HG03378 (cell line): ENCODE measurements at regions not wholly inside any gene's neighbourhood (a gene's known extent, or its start where the extent isn't known, plus 50 kb on each side); places are given as distances from the start of the nearest gene placed in this dataset.
"Not testable (repeated sequence)": the region's sequence is repeated elsewhere in the genome, so short reads cannot be mapped to it uniquely, and the experiment has no call there.

Experiments
- ATAC-seq: cut with Tn5 transposase; IDR thresholded peaks from one replicate; pipeline ENCODE4 v1.9.1; 2021; ENCODE audit warnings: mild to moderate bottlenecking, moderate library complexity; ENCODE audit not compliant: unreplicated experiment

- ATAC-seq: not testable (repeated sequence)
These were observed 459.0 kb upstream of the HTR1E start for GRCh38 chr6:86478316-86478715.

- no peak for ATAC-seq
These were observed 459.7 kb upstream of the HTR1E start for GRCh38 chr6:86477500-86478148.

DNA sequence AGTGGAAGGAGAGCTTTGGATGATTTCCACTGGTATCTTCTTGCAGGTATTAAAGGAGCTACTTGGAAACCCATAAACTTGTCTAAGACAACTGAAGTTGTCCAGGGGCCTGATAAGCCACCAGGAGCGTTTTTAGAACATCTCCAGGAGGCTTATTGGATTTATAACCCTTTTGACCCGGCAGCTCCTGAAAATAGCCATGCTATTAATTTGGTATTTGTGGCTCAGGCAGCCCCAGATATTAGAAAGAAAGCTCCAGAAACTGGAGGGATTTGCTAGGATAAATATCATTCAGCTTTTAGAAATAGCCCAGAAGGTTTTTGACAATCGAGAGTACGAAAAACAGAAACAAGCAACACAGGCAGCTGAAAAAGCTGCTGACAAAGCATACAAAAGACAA lies 461.0 kb upstream of the HTR1E start:
- no peak for ATAC-seq

- no peak for ATAC-seq
These were observed 463.2 kb upstream of the HTR1E start for GRCh38 chr6:86474081-86474480.

DNA sequence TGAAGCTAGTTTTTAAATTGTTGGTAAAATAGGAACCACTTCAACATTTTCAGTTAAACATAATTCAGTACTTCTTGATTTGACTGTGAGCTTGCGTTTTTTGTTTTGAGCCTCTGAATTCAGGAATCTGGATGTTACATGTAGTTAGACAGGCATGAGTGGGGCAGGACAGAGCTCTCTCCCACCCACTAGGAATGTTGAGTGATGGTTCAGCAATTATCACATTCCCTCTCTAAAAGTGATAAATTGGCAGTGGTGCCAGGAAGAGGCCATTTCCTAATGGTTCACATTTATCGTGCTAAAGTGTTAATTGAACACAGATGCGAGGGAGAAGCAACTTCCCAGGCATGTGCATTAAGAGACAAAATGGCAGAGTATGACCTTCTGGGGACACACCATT lies 465.5 kb upstream of the HTR1E start:
- ATAC-seq: no peak

GRCh38 chr6:86459978-86460377 lies 477.4 kb upstream of the HTR1E start:
- ATAC-seq: no peak

- no peak for ATAC-seq
These were observed 480.5 kb upstream of the HTR1E start for GRCh38 chr6:86456821-86457220.

GRCh38 chr6:86453232-86453631 lies 484.1 kb upstream of the HTR1E start:
- no peak for ATAC-seq

DNA sequence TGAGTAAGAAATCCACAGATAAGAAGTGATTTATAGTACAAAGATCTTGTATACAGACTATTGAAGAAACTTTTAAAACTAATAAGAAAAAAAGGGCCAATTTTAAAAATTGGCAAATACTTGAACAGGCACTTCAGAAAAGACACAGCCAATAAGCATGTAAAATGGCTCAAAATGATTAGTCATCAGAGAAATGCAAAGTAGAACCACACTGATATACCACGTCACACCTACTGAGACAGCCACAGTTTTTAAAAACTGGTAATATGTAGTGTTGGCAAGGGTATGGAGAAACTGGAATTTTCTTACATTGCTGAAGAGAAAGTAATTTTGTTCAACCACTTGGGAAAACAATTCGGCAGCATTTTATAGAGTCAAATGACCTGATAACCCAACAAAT lies 488.9 kb upstream of the HTR1E start:
- no peak for ATAC-seq

GRCh38 chr6:86440608-86441007 lies 496.7 kb upstream of the HTR1E start:
- no peak for ATAC-seq

DNA sequence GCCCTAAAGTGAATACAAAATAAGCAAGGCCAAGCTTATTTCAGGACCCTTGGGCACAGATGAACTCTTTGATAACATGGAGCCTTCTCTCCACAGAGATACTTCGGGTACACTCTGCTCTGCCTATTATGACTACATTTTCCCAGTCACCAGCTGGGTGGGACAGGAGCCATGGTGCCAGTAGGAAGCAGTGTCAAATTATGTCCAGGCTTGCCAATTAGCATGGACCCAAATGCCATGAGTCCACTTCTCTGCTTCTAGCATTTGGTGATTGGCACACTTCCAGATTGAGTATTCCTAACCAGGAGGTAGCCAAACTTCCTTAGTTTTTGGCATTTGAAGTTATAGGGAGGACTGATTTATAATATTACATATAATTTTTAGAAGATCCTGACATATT lies 513.8 kb upstream of the HTR1E start:
- no peak for ATAC-seq

GRCh38 chr6:86412057-86412456 lies 525.3 kb upstream of the HTR1E start:
- no peak for ATAC-seq

DNA sequence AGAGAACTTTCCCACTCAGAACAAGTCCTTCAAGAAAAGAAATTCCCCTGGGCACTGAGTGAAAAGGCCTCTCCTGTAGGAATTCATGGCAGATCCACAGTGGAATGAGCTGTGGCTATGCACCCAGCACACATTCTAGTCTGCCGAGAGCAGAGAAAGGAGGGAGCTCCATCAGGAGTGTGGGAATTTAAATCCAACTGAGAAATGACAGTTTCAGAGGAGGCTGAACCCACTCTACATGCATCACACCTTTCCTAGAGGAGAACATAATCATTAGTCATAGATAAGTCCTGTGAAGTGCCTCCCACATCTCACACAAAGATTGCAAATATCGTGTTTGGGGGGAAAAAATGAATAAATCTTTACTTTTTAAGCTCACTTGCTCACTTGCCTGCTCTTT lies 530.2 kb upstream of the HTR1E start:
- ATAC-seq: no peak

DNA sequence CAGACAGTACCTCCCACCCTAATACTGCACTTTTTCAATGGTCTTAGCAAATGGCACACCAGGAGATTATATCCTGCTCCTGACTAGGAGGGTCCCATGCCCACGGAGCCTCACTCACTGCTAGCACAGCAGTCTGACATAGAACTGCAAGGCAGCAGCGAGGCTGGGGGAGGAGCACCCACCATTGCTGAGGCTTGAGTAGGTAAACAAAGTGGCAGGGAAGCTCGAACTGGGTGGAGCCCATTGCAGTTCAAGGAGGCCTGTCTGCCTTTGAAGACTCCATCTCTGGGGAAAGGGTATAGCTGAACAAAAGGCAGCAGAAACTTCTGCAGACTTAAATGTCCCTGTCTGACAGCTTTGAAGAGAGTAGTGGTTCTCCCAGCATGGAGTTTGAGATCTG lies 544.5 kb upstream of the HTR1E start:
- not testable (repeated sequence) for ATAC-seq

GRCh38 chr6:86380571-86381125 lies 556.7 kb upstream of the HTR1E start:
- no peak for ATAC-seq

GRCh38 chr6:86357877-86358276 lies 579.5 kb upstream of the HTR1E start:
- ATAC-seq: no peak

DNA sequence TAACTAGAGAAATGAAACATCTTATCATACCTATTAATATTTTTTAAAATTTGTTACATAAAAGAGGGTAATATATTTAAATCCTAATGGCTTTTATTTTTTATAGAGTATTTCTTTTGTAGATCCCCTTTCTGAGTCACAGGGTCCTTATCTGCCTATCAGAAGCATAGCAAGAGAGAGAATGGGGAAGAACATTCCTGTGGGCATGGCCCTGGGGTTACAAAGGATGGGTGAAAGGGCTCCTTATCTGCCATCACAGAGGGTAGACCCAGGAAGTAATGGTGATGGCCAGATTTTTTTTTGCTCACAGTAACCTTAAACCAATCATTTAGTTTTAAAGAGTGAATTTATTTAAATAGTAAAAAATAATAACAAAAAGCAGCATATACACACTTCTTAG lies 582.1 kb upstream of the HTR1E start:
- no peak for ATAC-seq

- ATAC-seq: no peak
These were observed 605.4 kb upstream of the HTR1E start for GRCh38 chr6:86331919-86332318.

DNA sequence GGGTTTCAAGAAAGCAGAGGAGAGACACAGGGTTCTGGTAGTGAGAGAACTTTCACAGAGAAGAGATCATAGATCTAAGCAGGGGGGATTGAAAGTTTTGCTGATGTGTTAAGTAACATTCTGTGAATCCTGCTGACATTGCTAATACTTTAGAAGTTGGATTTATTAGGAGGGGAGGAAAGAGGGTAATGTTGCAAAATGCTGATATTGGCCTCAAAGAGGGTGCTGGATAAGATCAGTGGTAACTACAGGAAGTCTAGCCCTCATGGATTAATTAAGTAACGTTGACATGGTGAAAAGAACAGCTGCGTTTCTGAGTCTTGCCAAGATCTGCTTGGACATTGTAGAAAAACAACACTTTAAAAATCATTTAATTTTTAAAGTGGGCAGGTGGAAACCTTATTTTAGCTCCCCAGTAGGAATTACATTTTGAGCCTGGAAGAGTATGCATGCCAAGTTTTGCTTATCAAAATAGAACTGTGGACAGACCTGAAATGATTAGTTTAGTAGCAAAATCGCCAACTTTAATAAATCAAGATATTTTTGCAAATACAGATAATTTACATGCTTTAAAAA lies 606.0 kb upstream of the HTR1E start:
- no peak for ATAC-seq

GRCh38 chr6:86306210-86306609 lies 631.1 kb upstream of the HTR1E start:
- ATAC-seq: no peak

DNA sequence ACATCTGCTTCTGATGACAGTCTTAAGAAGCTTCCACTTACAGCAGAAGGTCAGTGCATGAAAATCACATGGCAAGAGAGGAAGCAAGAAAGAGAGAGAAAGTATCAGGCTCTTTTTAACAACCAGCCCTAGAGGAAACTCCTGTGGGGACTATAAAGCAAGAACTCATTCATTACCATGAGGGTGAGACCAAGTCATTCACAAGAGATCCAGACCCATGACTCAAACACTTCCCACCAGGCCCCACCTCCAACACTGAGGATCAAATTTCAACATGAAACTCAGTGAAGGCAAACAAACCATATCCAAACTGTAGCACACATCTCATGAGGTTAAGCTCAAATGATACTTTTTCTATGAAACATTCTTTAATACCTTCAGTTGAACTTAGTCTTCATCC lies 643.2 kb upstream of the SYNCRIP start:
- no peak for ATAC-seq

DNA sequence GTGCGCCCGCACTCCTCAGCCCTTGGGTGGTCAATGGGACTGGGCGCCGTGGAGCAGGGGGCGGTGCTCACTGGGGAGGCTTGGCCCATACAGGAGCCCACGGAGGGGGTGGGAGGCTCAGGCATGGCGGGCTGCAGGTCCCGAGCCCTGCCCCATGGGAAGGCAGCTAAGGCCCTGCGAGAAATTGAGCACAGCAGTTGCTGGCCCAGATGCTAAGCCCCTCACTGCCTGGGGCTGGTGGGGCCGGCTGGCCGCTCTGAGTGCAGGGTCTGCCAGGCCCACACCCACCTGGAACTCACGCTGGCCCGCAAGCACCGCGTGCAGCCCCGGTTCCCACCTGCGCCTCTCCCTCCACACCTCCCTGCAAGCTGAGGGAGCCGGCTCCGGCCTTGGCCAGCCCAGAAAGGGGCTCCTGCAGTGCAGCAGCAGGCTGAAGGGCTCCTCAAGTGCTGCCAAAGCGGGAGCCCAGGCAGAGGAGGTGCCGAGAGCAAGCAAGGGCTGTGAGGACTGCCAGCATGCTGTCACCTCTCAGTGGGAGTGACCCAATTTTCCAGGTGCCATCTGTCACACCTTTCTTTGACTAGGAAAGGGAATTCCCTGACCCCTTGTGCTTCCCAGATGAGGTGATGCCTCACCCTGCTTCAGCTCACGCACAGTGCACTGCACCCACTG lies 642.3 kb upstream of the SYNCRIP start:
- ATAC-seq: not testable (repeated sequence)
